ENCODE measurements at regions not wholly inside any gene's neighbourhood (a gene's known extent, or its start where the extent isn't known, plus 50 kb on each side); places are given as distances from the start of the nearest gene placed in this dataset.
"Not testable (repeated sequence)": the region's sequence is repeated elsewhere in the genome, so short reads cannot be mapped to it uniquely, and the experiment has no call there.

GRCh38 chr12:76176940-76177339 lies 92.5 kb upstream of the NAP1L1 start:
- no peak for DNase-seq

GRCh38 chr12:76175946-76176345 lies 91.5 kb upstream of the NAP1L1 start:
- DNase-seq: not testable (repeated sequence)

DNA sequence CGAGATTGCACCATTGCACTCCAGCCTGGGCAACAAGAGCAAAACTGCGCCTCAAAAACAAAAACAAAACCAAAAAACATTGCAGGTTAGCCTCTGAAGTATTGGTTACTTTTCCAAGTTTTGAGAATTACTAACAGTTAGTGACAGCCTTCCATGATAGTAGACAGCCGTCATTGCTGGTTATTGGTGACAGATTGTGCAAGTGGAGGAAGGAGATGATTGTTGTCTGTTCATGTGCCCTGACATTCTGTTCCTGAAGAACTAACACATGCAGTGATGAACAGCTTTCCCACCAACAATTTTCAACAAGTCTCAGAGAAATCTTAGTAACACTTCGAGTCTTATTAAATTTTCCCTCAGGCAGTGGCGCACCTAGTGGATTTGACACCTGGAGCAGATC lies 89.3 kb upstream of the NAP1L1 start:
- DNase-seq: no peak

DNA sequence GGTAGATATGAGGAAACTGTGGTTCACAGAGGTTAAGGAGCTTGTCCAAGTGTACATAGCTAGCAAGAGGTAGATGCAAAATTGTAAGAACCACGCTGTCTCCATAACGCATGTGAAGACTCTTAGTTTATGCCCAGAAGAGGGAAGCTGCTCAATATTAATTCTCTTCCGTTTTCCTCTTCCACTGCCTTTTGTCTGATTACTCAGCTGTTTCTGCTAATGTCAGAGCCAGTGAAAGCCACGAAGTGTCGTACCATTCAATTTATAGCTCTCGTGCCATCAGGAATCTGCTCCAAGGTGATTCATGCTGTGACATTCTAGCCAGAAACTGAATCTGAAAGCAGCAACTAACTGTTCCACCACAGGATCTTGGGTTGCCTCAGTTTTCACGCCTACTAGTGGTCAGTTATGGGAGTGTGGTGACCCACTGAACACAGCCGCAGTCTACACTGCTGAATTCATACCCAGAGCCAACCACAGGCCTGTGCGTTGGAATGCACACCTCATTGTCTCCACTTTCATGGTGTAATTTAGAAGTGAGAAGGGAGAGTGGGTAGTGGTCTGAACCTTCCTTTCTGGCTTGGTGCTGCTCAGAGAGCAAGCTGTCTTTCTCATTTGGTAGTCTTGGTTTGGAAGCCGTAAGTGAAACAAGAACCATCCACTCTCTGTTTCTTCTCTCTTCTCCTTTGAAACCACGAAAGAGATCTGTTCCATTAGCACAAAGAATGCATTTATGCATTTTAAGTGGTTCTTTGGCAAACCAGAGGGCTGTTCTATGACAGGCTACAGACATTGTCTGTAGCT lies 74.2 kb upstream of the NAP1L1 start:
- peak; percentile 16 for DNase-seq

GRCh38 chr12:76156726-76157125 lies 72.2 kb upstream of the NAP1L1 start:
- DNase-seq: no peak

DNA sequence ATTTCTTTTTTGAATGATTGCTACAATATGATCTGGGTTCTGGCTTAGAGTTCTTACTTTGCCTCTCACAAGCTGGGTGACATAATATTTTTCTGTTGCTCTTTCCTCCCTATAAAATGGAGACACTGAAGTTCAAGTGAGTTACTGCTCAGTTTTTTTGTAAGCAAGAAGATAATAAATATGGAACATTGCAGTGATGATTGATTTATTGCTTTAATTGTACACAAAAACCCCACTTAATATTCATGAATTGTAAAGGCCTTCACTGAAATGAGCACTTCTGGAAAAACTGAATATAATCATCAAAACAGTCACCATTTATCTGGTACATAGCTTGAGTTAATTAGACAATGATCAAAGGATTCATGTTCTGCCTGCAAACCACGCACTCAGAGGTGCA lies 71.8 kb upstream of the NAP1L1 start:
- no peak for DNase-seq

DNA sequence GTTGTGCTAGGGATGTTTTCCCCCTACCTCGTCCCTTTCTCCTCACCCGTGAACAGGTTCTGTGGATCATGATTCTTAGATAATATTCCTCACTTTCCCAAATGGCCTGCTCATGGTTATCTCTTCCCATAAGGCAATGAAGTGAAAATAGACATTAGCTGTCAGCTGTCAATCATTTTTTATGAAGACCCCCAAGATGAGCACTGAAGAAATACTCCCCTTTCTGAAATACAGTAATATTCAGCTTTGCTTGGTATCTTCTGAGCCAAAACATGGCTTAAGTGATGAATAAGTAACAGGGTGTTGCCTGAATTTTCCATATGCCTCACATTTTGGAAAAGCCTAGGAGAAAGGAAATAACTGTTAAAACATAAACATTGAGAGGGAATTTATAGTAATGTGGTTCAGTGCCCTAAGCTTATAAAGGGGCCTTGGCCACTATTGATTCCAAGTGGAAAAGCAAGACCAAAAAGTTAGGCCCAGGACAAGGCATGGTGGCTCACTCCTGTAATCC lies 70.7 kb upstream of the NAP1L1 start:
- no peak for DNase-seq

GRCh38 chr12:76153616-76154015 lies 69.1 kb upstream of the NAP1L1 start:
- DNase-seq: no peak

DNA sequence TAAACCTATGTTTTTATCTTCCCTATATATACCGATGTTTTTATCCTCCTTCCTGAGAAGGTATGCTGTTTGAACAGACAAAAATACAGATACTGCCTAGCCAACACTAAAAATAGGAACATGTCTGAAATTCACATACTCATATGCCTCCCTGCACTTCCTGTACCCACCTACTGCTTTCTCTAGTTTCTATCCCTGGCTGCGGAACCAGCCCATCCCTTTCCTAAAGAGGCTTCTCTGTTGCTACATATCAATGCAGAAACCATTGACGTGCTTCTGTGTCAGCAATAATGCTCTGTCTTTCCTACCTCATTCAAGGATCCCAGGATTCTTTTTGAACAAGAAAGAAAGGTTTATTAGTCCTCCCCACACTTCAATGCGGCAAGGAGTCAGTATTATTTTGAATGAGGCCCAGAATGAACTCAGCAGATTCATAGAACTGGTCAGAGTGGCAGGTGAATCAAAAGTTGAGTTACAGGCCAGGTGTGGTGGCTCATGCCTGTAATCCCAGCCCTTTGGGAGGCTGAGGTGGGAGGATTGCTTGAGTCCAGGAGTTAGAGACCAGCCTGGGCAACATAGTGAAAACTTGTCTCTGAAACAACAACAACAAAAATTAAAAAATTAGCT lies 67.8 kb upstream of the NAP1L1 start:
- no peak for DNase-seq

- no peak for DNase-seq
These were observed 59.7 kb upstream of the NAP1L1 start for GRCh38 chr12:76144245-76144549.

DNA sequence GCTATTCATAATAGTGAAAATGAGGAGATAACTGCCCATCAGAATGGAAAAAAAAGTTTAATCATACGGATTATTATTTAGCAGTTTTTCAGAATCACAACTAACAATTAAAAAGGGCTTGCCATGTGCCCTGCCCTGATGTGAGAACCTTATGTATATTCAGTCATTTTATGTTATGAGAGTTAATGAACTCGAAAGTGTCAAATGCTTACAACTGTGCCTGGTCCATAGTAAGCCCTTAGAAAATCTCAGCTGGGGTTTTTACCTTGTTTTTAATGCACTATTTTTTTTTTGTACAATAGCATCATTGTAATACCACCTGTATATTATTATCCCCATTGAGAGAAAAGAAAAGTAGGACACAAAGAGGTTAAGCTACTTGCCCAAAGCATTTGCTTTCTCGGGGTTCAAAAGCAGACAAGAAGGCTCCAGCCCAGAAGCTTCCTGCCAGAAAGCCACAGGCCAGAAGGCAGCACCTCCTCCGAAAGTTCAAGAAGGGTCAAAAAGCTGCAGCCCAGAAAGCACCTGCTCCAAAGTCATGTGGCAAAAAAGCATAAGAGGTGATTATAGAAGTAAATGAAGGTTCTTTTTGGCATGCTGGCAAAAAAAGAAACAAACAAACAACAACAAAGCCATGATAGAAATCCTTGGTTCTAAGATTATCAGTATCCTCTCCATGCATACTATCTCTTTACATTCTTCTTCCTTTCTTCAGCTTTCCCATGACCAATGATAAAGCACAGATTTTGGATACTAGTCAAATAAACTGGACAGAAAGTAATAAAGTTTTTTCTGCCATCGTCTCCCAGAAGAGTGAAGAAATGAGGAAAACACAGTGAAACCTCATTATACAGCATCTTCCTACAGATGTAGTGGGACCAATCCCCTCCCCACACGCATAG lies 59.1 kb upstream of the NAP1L1 start:
- DNase-seq: no peak

DNA sequence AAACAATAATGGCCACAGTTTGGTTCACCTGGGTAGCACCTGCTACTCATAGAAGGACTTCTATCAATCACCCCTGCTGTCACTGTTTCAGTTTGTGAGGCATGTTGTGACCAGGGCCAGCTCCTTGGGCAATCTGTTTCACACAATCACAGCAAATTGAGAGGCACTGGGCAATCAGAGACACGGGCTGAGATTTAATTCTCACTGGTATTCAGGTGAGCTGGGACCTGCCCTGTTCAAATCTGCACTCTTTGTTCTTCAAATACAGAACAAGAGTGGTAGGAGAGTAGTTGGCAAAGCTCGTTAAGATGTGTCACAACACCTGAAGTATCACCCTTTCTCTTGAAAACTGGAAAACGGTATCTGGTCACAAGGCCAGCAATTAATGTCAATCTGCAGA lies 57.8 kb upstream of the NAP1L1 start:
- DNase-seq: no peak

DNA sequence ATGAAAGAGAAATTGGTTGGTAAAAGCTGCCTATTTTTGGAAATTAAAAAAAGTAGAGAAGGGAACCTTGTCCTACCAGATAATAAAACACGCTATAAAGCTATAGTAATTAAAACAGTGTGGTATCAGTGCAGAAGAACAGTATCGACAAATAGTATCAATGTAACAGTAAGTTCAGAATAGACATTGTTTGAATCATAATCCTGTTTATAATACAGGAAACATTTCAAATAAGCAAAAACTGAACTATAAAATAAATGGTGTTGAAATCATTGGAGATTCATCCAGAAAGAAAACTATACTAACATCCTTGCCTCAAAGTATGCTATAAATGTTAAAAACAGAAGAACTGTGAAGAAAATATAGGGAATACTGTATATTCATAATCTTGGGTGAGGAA lies 54.2 kb upstream of the NAP1L1 start:
- no peak for DNase-seq

DNA sequence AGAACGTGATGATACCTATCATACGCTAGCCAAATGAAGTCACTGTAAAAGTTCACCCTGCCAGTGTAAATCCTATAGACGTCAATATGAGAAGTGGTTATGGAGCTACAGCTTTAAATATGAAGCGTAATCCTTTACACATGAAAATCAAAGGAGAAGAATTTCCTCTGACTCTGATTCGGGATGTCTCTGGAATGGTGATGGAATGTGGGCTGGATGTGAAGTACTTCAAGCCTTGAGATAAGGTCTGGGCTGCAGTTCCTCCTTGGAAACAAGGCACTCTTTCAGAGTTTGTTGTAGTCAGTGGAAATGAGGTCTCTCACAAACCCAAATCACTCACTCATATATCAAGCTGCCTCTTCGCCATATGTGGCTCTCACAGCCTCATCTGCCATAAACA lies 53.1 kb upstream of the NAP1L1 start:
- no peak for DNase-seq

GRCh38 chr12:76135456-76135855 lies 51.0 kb upstream of the NAP1L1 start:
- DNase-seq: no peak
